ENCODE measurements at regions not wholly inside any gene's neighbourhood (a gene's known extent, or its start where the extent isn't known, plus 50 kb on each side); places are given as distances from the start of the nearest gene placed in this dataset.

- Mint-ChIP-seq H3K4me1 (ENCODE audit: low read depth, unreplicated experiment) (no peaks in the 10 kb centered on the region), H3K9me3 (ENCODE audit: unreplicated experiment) (no peaks in the 10 kb centered on the region), H3K27ac (ENCODE audit: unreplicated experiment) (no peak overlapping the region), H3K27me3 (ENCODE audit: insufficient read depth, unreplicated experiment) (no peaks in the 10 kb centered on the region), H3K36me3 (ENCODE audit: insufficient read depth, unreplicated experiment) (no peaks in the 10 kb centered on the region), H3K4me3 (ENCODE audit: unreplicated experiment) (no peak overlapping the region)
- no peaks in the 10 kb centered on the region for H3K36me3 ChIP-seq (ENCODE audit: control insufficient read depth, insufficient read depth, low read length)
- H3K9me3 ChIP-seq = no peaks in the 10 kb centered on the region
- no peak for TF ChIP-seq CTCF (IDR thresholded peaks at IDR 0.05; ENCODE audit: insufficient read depth in 1 of 2, low read depth in 1 of 2, low read length in 1 of 2, severe bottlenecking in 1 of 2, unreplicated experiment in 1 of 2)
- no peaks in the 10 kb centered on the region for H3K27me3 ChIP-seq (replicated peaks; ENCODE audit: control insufficient read depth, insufficient read depth, low read length)
- intact Hi-C loops (cut with micrococcal nuclease; ENCODE audit: unreplicated experiment) = no loop called here
- ChIA-PET CTCF (interaction anchor here (1.5 kb wide), 1 partner anchor 9 kb away, joined by 3 read pairs; no protein-coding TSS in a partner anchor), POLR2A (no interaction called here)
- no TSS peak for BruUV-seq (replicated peaks)
- DNase-seq = no peak
- no peaks in the 10 kb centered on the region for H3K4me1 ChIP-seq
- H3K4me3 ChIP-seq (ENCODE audit: low read depth, low read length) = no peak overlapping the region
Observed at GRCh38 chr20:4484379-4484997, 201.8 kb upstream of the PRNP start.

- no peak overlapping the region for H3K4me3 Mint-ChIP-seq (ENCODE audit: unreplicated experiment)
- TF ChIP-seq CTCF (IDR thresholded peaks at IDR 0.05; ENCODE audit: insufficient read depth in 1 of 2, low read depth in 1 of 2, low read length in 1 of 2, severe bottlenecking in 1 of 2, unreplicated experiment in 1 of 2) = no peak
- no peak overlapping the region for H3K4me3 ChIP-seq (ENCODE audit: low read depth, low read length)
- ChIA-PET POLR2A (no interaction called here), CTCF (interaction anchor here (1.5 kb wide), 1 partner anchor 9 kb away, joined by 3 read pairs; no protein-coding TSS in a partner anchor)
- intact Hi-C loops (cut with micrococcal nuclease; ENCODE audit: unreplicated experiment) = no loop called here
- H3K36me3 Mint-ChIP-seq (ENCODE audit: insufficient read depth, unreplicated experiment) = no peaks in the 10 kb centered on the region
- BruUV-seq (replicated peaks) = no TSS peak
- H3K9me3 ChIP-seq = no peaks in the 10 kb centered on the region
- H3K27ac Mint-ChIP-seq (ENCODE audit: unreplicated experiment) = no peak overlapping the region
- H3K27me3 Mint-ChIP-seq (ENCODE audit: insufficient read depth, unreplicated experiment) = no peaks in the 10 kb centered on the region
- H3K4me1 Mint-ChIP-seq (ENCODE audit: low read depth, unreplicated experiment) = no peaks in the 10 kb centered on the region
- no peaks in the 10 kb centered on the region for H3K27me3 ChIP-seq (replicated peaks; ENCODE audit: control insufficient read depth, insufficient read depth, low read length)
- H3K4me1 ChIP-seq = no peaks in the 10 kb centered on the region
- H3K9me3 Mint-ChIP-seq (ENCODE audit: unreplicated experiment) = no peaks in the 10 kb centered on the region
- no peak for DNase-seq
- H3K36me3 ChIP-seq (ENCODE audit: control insufficient read depth, insufficient read depth, low read length) = no peaks in the 10 kb centered on the region
Observed at GRCh38 chr20:4483961-4484360, 202.3 kb upstream of the PRNP start.

- no peak overlapping the region for H3K27ac Mint-ChIP-seq (ENCODE audit: unreplicated experiment)
- TF ChIP-seq CTCF (IDR thresholded peaks at IDR 0.05; ENCODE audit: insufficient read depth in 1 of 2, low read depth in 1 of 2, low read length in 1 of 2, severe bottlenecking in 1 of 2, unreplicated experiment in 1 of 2) = no peak
- no peaks in the 10 kb centered on the region for H3K4me1 ChIP-seq
- DNase-seq = no peak
- no peaks in the 10 kb centered on the region for H3K36me3 ChIP-seq (ENCODE audit: control insufficient read depth, insufficient read depth, low read length)
- H3K4me1 Mint-ChIP-seq (ENCODE audit: low read depth, unreplicated experiment) = no peaks in the 10 kb centered on the region
- no peak overlapping the region for H3K4me3 ChIP-seq (ENCODE audit: low read depth, low read length)
- no peaks in the 10 kb centered on the region for H3K27me3 ChIP-seq (replicated peaks; ENCODE audit: control insufficient read depth, insufficient read depth, low read length)
- CTCF ChIA-PET = no interaction called here
- intact Hi-C loops (cut with micrococcal nuclease; ENCODE audit: unreplicated experiment) = no loop called here
- no peaks in the 10 kb centered on the region for H3K9me3 Mint-ChIP-seq (ENCODE audit: unreplicated experiment)
- H3K9me3 ChIP-seq = no peaks in the 10 kb centered on the region
- POLR2A ChIA-PET = no interaction called here
- H3K36me3 Mint-ChIP-seq (ENCODE audit: insufficient read depth, unreplicated experiment) = no peaks in the 10 kb centered on the region
- no peaks in the 10 kb centered on the region for H3K27me3 Mint-ChIP-seq (ENCODE audit: insufficient read depth, unreplicated experiment)
- no TSS peak for BruUV-seq (replicated peaks)
- no peak overlapping the region for H3K4me3 Mint-ChIP-seq (ENCODE audit: unreplicated experiment)
Observed at GRCh38 chr20:4483486-4483885, 202.8 kb upstream of the PRNP start.

All from Caco-2 (cell line).